ENCODE measurements at regions not wholly inside any gene's neighbourhood (a gene's known extent, or its start where the extent isn't known, plus 50 kb on each side); places are given as distances from the start of the nearest gene placed in this dataset.

GRCh38 chr5:115751176-115751575 is 65.3 kb downstream of the CDO1 start:
- no peak overlapping the region for H3K4me3 ChIP-seq (ENCODE audit: insufficient read depth, low read depth, low read length)
- H2BK20ac ChIP-seq (ENCODE audit: low read depth, low read length), result no peak overlapping the region
- dilution Hi-C loops (cut with HindIII; ENCODE audit: low sequenced_read_pairs, unreplicated experiment), result no loop called here
- no peak overlapping the region for H3K4ac ChIP-seq (ENCODE audit: low read depth, low read length)
- H4K91ac ChIP-seq (ENCODE audit: insufficient read depth, low read depth, low read length), result no peak overlapping the region
- no peak overlapping the region for H2AFZ ChIP-seq (replicated peaks; ENCODE audit: low read length, poor library complexity)
- no peak overlapping the region for H2AK9ac ChIP-seq (replicated peaks; ENCODE audit: low read depth, low read length, poor library complexity)
- intact Hi-C loops (cut with micrococcal nuclease), result no loop called here
- H3K56ac ChIP-seq (ENCODE audit: extremely low read depth, insufficient read depth, low read length), result no peak overlapping the region
- no peaks in the 10 kb centered on the region for H3K79me1 ChIP-seq (ENCODE audit: low read depth in 1 of 2, low read length in 2 of 2)
- no peak overlapping the region for H4K5ac ChIP-seq (ENCODE audit: low read depth, low read length)
- no peak overlapping the region for H2BK5ac ChIP-seq (ENCODE audit: low read depth, low read length, poor library complexity, severe bottlenecking)
- no peaks in the 10 kb centered on the region for H3K9me3 ChIP-seq (ENCODE audit: control insufficient read depth, insufficient read depth, low read length)
- no peak overlapping the region for H2BK15ac ChIP-seq (ENCODE audit: low read depth, low read length)
- DNase-seq (no peak), ATAC-seq (ENCODE audit: low read depth) (no peak)
- H3K27ac ChIP-seq (ENCODE audit: insufficient read depth, low read length), result no peak overlapping the region
- WGBS, 2 experiments (ENCODE audit: extremely low coverage in 2 of 2, insufficient read length in 1 of 2), result no CpG with 5 or more reads among the region's 2 CpGs
- in situ Hi-C loops (cut with MboI; ENCODE audit: low sequenced_read_pairs), result no loop called here
- H4K20me1 ChIP-seq (ENCODE audit: insufficient read depth, low read length), result no peaks in the 10 kb centered on the region
- no peak overlapping the region for H3K18ac ChIP-seq (ENCODE audit: low read depth, low read length)
- no peaks in the 10 kb centered on the region for H3K36me3 ChIP-seq (ENCODE audit: control insufficient read depth, insufficient read depth, low read length)
- no peaks in the 10 kb centered on the region; the same call in 1 of the 2 replicates for H3K27me3 ChIP-seq (ENCODE audit: control insufficient read depth, insufficient read depth, low read length)
- no peak overlapping the region for H3K23ac ChIP-seq (ENCODE audit: low read depth, low read length)
- ChIA-PET POLR2A (ENCODE audit: unreplicated experiment) (no interaction called here), CTCF (interaction anchor here (0.6 kb wide), 1 partner anchor 11 kb away, joined by 4 read pairs; no protein-coding TSS in a partner anchor)
- no TSS peak for BruUV-seq (replicated peaks)
- H3K14ac ChIP-seq (replicated peaks; ENCODE audit: low read depth, low read length), result no peak overlapping the region
- no peak overlapping the region for H3K9ac ChIP-seq (ENCODE audit: low read depth, low read length)
- H3K4me2 ChIP-seq (ENCODE audit: low read depth, low read length), result no peak overlapping the region
- H4K8ac ChIP-seq (ENCODE audit: low read depth in 2 of 2, low read length in 2 of 2), result no peak overlapping the region
- H2BK120ac ChIP-seq (ENCODE audit: low read depth, low read length), result no peak overlapping the region
- H3K4me1 ChIP-seq (ENCODE audit: control insufficient read depth, insufficient read depth, low read length), result no peaks in the 10 kb centered on the region
- H2AK5ac ChIP-seq (ENCODE audit: low read depth, low read length), result no peak overlapping the region
- no peaks in the 10 kb centered on the region for H3K9me1 ChIP-seq (ENCODE audit: insufficient read depth, low read length)
- no peak for TF ChIP-seq RCOR1 (IDR thresholded peaks at IDR 0.05; ENCODE audit: insufficient replicate concordance, low read length)
- no peak for TF ChIP-seq CTCF (conservative IDR thresholded peaks at IDR 0.05; ENCODE audit: low read depth, low read length)
- TF ChIP-seq MAZ (IDR thresholded peaks at IDR 0.05; ENCODE audit: borderline replicate concordance, low read depth, low read length), result no peak
- TF ChIP-seq CEBPB (IDR thresholded peaks at IDR 0.05; ENCODE audit: low read depth, low read length), result no peak
- TF ChIP-seq USF2 (IDR thresholded peaks at IDR 0.05; ENCODE audit: low read depth, low read length), result no peak
- TF ChIP-seq RAD21 (IDR thresholded peaks at IDR 0.05; ENCODE audit: low read length), result no peak
- TF ChIP-seq POLR2A (IDR thresholded peaks at IDR 0.05; ENCODE audit: low read depth, low read length), result no peak
- TF ChIP-seq FOS (IDR thresholded peaks at IDR 0.05; ENCODE audit: low read depth, low read length), result no peak
